ENCODE measurements at regions not wholly inside any gene's neighbourhood (a gene's known extent, or its start where the extent isn't known, plus 50 kb on each side); places are given as distances from the start of the nearest gene placed in this dataset.

GRCh38 chr6:6982663-6983062, 125.1 kb upstream of the RREB1 start:
- H3K79me2 ChIP-seq, result no peaks in the 10 kb centered on the region
- no peaks in the 10 kb centered on the region for H3K9me3 ChIP-seq (ENCODE audit: low read depth)
- no peak overlapping the region for H2AFZ ChIP-seq
- no peaks in the 10 kb centered on the region for H4K20me1 ChIP-seq (ENCODE audit: insufficient read depth, poor library complexity, severe bottlenecking)
- no peak overlapping the region for H3K4me2 ChIP-seq
- H3K9me2 ChIP-seq (replicated peaks; ENCODE audit: insufficient read depth), result no peaks in the 10 kb centered on the region
- H3K36me3 ChIP-seq (replicated peaks; ENCODE audit: insufficient read depth, low read depth), result no peaks in the 10 kb centered on the region
- 88% methylated on average over 6 of the region's 6 CpGs for WGBS (ENCODE audit: low lambda C conversion rate, missing lambda C conversion rate)
- H3K27me3 ChIP-seq, result no peaks in the 10 kb centered on the region
- TF ChIP-seq EZH2phosphoT487 (IDR thresholded peaks at IDR 0.05; ENCODE audit: low read depth, severe bottlenecking, unreplicated experiment) (no peak), EZH2 (IDR thresholded peaks at IDR 0.05; ENCODE audit: borderline replicate concordance) (no peak), CTCF (IDR thresholded peaks at IDR 0.05; ENCODE audit: poor library complexity) (no peak)
- DNase-seq (ENCODE audit: low spot score), result no peak
- peaks cover 6% of the 10 kb centered on the region for H3K4me1 ChIP-seq (ENCODE audit: insufficient read depth)
- no peak overlapping the region for H3K4me3 ChIP-seq
- H3K27ac ChIP-seq, result no peak overlapping the region

GRCh38 chr6:6984585-6985366, 123.0 kb upstream of the RREB1 start:
- no peaks in the 10 kb centered on the region for H3K27me3 ChIP-seq
- no peak overlapping the region for H3K4me2 ChIP-seq
- H4K20me1 ChIP-seq (ENCODE audit: insufficient read depth, poor library complexity, severe bottlenecking), result no peaks in the 10 kb centered on the region
- WGBS (ENCODE audit: low lambda C conversion rate, missing lambda C conversion rate), result 89% methylated on average over 13 of the region's 13 CpGs
- H3K27ac ChIP-seq, result no peak overlapping the region
- no peak overlapping the region for H2AFZ ChIP-seq
- TF ChIP-seq EZH2phosphoT487 (IDR thresholded peaks at IDR 0.05; ENCODE audit: low read depth, severe bottlenecking, unreplicated experiment) (no peak), EZH2 (IDR thresholded peaks at IDR 0.05; ENCODE audit: borderline replicate concordance) (no peak), CTCF (IDR thresholded peaks at IDR 0.05; ENCODE audit: poor library complexity) (no peak)
- H3K36me3 ChIP-seq (replicated peaks; ENCODE audit: insufficient read depth, low read depth), result no peaks in the 10 kb centered on the region
- peaks cover 6% of the 10 kb centered on the region for H3K4me1 ChIP-seq (ENCODE audit: insufficient read depth)
- no peak overlapping the region for H3K4me3 ChIP-seq
- no peaks in the 10 kb centered on the region for H3K9me3 ChIP-seq (ENCODE audit: low read depth)
- no peaks in the 10 kb centered on the region for H3K9me2 ChIP-seq (replicated peaks; ENCODE audit: insufficient read depth)
- H3K79me2 ChIP-seq, result no peaks in the 10 kb centered on the region
- no peak for DNase-seq (ENCODE audit: low spot score)

GRCh38 chr6:6986344-6986743, 121.4 kb upstream of the RREB1 start:
- TF ChIP-seq CTCF (IDR thresholded peaks at IDR 0.05; ENCODE audit: poor library complexity) (no peak), EZH2 (IDR thresholded peaks at IDR 0.05; ENCODE audit: borderline replicate concordance) (no peak), EZH2phosphoT487 (IDR thresholded peaks at IDR 0.05; ENCODE audit: low read depth, severe bottlenecking, unreplicated experiment) (no peak)
- Histone ChIP-seq H3K36me3 (replicated peaks; ENCODE audit: insufficient read depth, low read depth) (no peaks in the 10 kb centered on the region), H4K20me1 (ENCODE audit: insufficient read depth, poor library complexity, severe bottlenecking) (no peaks in the 10 kb centered on the region), H3K27ac (no peak overlapping the region), H3K9me2 (replicated peaks; ENCODE audit: insufficient read depth) (no peaks in the 10 kb centered on the region), H3K4me2 (no peak overlapping the region), H3K79me2 (no peaks in the 10 kb centered on the region), H2AFZ (no peak overlapping the region), H3K27me3 (no peaks in the 10 kb centered on the region), H3K4me3 (no peak overlapping the region), H3K4me1 (ENCODE audit: insufficient read depth) (peaks cover 6% of the 10 kb centered on the region), H3K9me3 (ENCODE audit: low read depth) (no peaks in the 10 kb centered on the region)
- WGBS (ENCODE audit: low lambda C conversion rate, missing lambda C conversion rate), result 96% methylated on average over 1 of the region's 1 CpG
- no peak for DNase-seq (ENCODE audit: low spot score)
